ENCODE measurements at regions not wholly inside any gene's neighbourhood (a gene's known extent, or its start where the extent isn't known, plus 50 kb on each side); places are given as distances from the start of the nearest gene placed in this dataset.

- ChIA-PET POLR2A (no interaction called here), CTCF (no interaction called here)
- no peak for DNase-seq (ENCODE audit: low read depth, low spot score)
- dilution Hi-C loops (cut with MboI; ENCODE audit: extremely low pct_ligation_motif_present, low sequenced_read_pairs) (no loop called here), intact Hi-C loops (cut with micrococcal nuclease) (no loop called here)
- Histone ChIP-seq H3K4me2 (ENCODE audit: insufficient read depth, low read length) (no peak overlapping the region), H3K27me3 (ENCODE audit: control insufficient read depth in 2 of 2, insufficient read depth in 2 of 2, low read length in 2 of 2) (no peaks in the 10 kb centered on the region), H2AFZ (ENCODE audit: low read depth, low read length) (no peak overlapping the region), H3K79me2 (ENCODE audit: control insufficient read depth, insufficient read depth, low read length) (no peaks in the 10 kb centered on the region), H3K27ac (ENCODE audit: insufficient read depth, low read depth, low read length) (no peak overlapping the region), H3K4me1 (ENCODE audit: control insufficient read depth, extremely low read depth, insufficient read depth, low read length) (no peaks in the 10 kb centered on the region), H3K9ac (replicated peaks; ENCODE audit: extremely low read depth, insufficient read depth, low read length) (no peak overlapping the region), H3K9me1 (replicated peaks; ENCODE audit: control insufficient read depth, extremely low read depth, insufficient read depth, low read length) (no peaks in the 10 kb centered on the region), H3K36me3 (ENCODE audit: control insufficient read depth in 2 of 2, extremely low read depth in 1 of 2, insufficient read depth in 2 of 2, low read length in 2 of 2) (no peaks in the 10 kb centered on the region), H4K20me1 (replicated peaks; ENCODE audit: control insufficient read depth, extremely low read depth, insufficient read depth, low read length) (no peaks in the 10 kb centered on the region), H3K4me3 (replicated peaks in 1 of 3; ENCODE audit: insufficient read depth in 1 of 3, low read depth in 1 of 3, low read length in 3 of 3) (no peak overlapping the region), H3K9me3 (replicated peaks; ENCODE audit: control insufficient read depth, insufficient read depth, low read length) (no peaks in the 10 kb centered on the region)
- no peak for FAIRE-seq
- BruUV-seq (replicated peaks), result no TSS peak
- TF ChIP-seq JUN (IDR thresholded peaks at IDR 0.05; ENCODE audit: borderline replicate concordance, insufficient read depth, insufficient read length, low read depth) (no peak), POLR2AphosphoS5 (IDR thresholded peaks at IDR 0.05; ENCODE audit: insufficient read depth, low read depth, low read length) (no peak), POLR2A (IDR thresholded peaks at IDR 0.05; ENCODE audit: low read depth, low read length) (no peak), MAX (IDR thresholded peaks at IDR 0.05; ENCODE audit: insufficient read depth, insufficient read length) (no peak), FOS (IDR thresholded peaks at IDR 0.05; ENCODE audit: borderline replicate concordance, insufficient read depth, low read length) (no peak), EZH2 (IDR thresholded peaks at IDR 0.05; ENCODE audit: borderline replicate concordance, low read depth, low read length, severe bottlenecking) (no peak), CTCF (IDR thresholded peaks at IDR 0.05; ENCODE audit: extremely low read depth in 1 of 2, insufficient read depth in 1 of 2, low read depth in 1 of 2, low read length in 2 of 2) (no peak), MYC (IDR thresholded peaks at IDR 0.05; ENCODE audit: low read depth, low read length) (no peak), GATA2 (IDR thresholded peaks at IDR 0.05; ENCODE audit: insufficient read depth, insufficient read length, low read depth, low read length) (no peak)
These were observed 565.5 kb downstream of the NOVA1 start for GRCh38 chr14:26032348-26032747.
